ENCODE measurements at regions not wholly inside any gene's neighbourhood (a gene's known extent, or its start where the extent isn't known, plus 50 kb on each side); places are given as distances from the start of the nearest gene placed in this dataset.

DNA sequence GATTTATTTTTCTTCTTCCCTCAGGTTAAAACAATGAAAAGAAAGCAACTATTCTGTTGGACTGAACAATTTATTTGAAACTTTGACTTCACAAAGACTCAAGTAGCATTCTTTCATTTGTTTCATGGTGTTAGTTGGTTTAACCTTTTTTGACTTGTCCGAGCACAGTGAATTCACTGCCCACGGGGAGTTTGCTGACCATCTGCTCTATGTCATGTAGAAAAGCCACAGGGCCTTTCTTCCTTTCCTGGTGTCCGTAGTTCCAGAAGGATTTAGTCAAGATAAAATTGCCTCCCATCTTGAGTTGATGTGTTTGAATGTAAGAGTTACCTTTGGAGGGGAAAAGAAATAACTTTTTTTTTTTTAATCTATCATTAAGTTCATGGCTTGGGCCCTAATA, 55.1 kb upstream of the ZNF608 start:
- TF ChIP-seq, protein P1, sequence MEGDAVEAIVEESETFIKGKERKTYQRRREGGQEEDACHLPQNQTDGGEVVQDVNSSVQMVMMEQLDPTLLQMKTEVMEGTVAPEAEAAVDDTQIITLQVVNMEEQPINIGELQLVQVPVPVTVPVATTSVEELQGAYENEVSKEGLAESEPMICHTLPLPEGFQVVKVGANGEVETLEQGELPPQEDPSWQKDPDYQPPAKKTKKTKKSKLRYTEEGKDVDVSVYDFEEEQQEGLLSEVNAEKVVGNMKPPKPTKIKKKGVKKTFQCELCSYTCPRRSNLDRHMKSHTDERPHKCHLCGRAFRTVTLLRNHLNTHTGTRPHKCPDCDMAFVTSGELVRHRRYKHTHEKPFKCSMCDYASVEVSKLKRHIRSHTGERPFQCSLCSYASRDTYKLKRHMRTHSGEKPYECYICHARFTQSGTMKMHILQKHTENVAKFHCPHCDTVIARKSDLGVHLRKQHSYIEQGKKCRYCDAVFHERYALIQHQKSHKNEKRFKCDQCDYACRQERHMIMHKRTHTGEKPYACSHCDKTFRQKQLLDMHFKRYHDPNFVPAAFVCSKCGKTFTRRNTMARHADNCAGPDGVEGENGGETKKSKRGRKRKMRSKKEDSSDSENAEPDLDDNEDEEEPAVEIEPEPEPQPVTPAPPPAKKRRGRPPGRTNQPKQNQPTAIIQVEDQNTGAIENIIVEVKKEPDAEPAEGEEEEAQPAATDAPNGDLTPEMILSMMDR (IDR thresholded peaks at IDR 0.05), result no peak
- no peak for TF ChIP-seq POLR2A (IDR thresholded peaks at IDR 0.05)
- TF ChIP-seq EP300 (IDR thresholded peaks at IDR 0.05), result no peak

Measured in tibial nerve (tissue), 4 donors.